Mammary epithelial cell (primary cell): ENCODE measurements at regions not wholly inside any gene's neighbourhood (a gene's known extent, or its start where the extent isn't known, plus 50 kb on each side); places are given as distances from the start of the nearest gene placed in this dataset.

Experiments
- EZH2 ChIP-seq: IDR thresholded peaks from 2 replicates; pipeline ENCODE4 v1.6.1; 2012; ENCODE audit warnings: low read length, inconsistent platforms, borderline replicate concordance
- TF ChIP-seq, protein P1 (sequence below), 2 donors: IDR thresholded peaks in 1 of 2; conservative IDR thresholded peaks in 1 of 2; 2 replicates each; pipeline ENCODE4 v1.5.1; 2011 to 2012; ENCODE audit warnings: inconsistent platforms in 2 of 2, low read length in 2 of 2, mild to moderate bottlenecking in 2 of 2, control low read depth in 1 of 2, low read depth in 1 of 2; ENCODE audit not compliant: insufficient read depth in 1 of 2; ENCODE audit errors: extremely low read depth in 1 of 2

DNA sequence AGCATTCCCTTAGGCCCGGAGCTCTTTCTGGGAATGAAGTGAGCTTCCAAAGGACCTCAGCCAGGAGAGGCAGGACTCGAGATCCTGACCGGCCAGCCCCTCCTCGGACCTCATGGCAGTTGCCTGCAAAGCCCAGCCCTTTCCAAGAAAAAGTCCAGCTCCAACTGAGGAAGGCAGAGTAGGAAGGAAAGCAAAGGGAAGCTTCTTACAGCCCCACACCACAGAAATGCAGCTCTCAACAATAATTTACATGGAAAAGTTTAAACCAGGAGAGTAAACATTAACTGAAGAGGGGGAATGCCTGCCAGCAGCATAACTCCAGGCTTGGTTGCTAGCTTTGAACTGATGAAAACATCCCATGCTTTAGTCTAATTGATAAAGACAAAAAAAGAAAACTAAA lies 153.9 kb upstream of the PFKP start:
- TF ChIP-seq, protein P1, sequence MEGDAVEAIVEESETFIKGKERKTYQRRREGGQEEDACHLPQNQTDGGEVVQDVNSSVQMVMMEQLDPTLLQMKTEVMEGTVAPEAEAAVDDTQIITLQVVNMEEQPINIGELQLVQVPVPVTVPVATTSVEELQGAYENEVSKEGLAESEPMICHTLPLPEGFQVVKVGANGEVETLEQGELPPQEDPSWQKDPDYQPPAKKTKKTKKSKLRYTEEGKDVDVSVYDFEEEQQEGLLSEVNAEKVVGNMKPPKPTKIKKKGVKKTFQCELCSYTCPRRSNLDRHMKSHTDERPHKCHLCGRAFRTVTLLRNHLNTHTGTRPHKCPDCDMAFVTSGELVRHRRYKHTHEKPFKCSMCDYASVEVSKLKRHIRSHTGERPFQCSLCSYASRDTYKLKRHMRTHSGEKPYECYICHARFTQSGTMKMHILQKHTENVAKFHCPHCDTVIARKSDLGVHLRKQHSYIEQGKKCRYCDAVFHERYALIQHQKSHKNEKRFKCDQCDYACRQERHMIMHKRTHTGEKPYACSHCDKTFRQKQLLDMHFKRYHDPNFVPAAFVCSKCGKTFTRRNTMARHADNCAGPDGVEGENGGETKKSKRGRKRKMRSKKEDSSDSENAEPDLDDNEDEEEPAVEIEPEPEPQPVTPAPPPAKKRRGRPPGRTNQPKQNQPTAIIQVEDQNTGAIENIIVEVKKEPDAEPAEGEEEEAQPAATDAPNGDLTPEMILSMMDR (conservative IDR thresholded peaks at IDR 0.05 in 1 of 2, IDR thresholded peaks at IDR 0.05 in 1 of 2; ENCODE audit: extremely low read depth in 1 of 2, insufficient read depth in 1 of 2, low read depth in 1 of 2, low read length in 2 of 2): no peak
- no peak for TF ChIP-seq EZH2
